Parathyroid adenoma (tissue), 2 donors: ENCODE measurements at regions not wholly inside any gene's neighbourhood (a gene's known extent, or its start where the extent isn't known, plus 50 kb on each side); places are given as distances from the start of the nearest gene placed in this dataset.

Experiments used
- H2AFZ ChIP-seq: fragments of 300-600 bp; sonication (generic); one replicate; pipeline ENCODE4 v1.7.0; 2017; ENCODE audit warnings: antibody characterized with exemption, mild to moderate bottlenecking
- H3K27ac ChIP-seq: fragments of 300-600 bp; sonication (generic); one replicate; pipeline ENCODE4 v1.7.0; 2017
- H3K27me3 ChIP-seq: fragments of 300-600 bp; sonication (generic); one replicate; pipeline ENCODE4 v1.7.0; 2017; ENCODE audit warnings: low read length; ENCODE audit not compliant: control insufficient read depth, insufficient read depth
- H3K36me3 ChIP-seq: fragments of 300-600 bp; sonication (generic); one replicate; pipeline ENCODE4 v1.7.0; 2017; ENCODE audit warnings: low read length; ENCODE audit not compliant: control insufficient read depth, insufficient read depth
- H3K4me1 ChIP-seq: fragments of 300-600 bp; sonication (generic); one replicate; pipeline ENCODE4 v1.7.0; 2017; ENCODE audit warnings: control low read depth
- H3K4me2 ChIP-seq: fragments of 300-600 bp; sonication (generic); one replicate; pipeline ENCODE4 v1.7.0; 2017; ENCODE audit warnings: low read length
- H3K4me3 ChIP-seq: fragments of 300-600 bp; sonication (generic); one replicate; pipeline ENCODE4 v1.7.0; 2017; ENCODE audit warnings: low read depth, low read length
- H3K79me2 ChIP-seq: fragments of 300-600 bp; sonication (generic); one replicate; pipeline ENCODE4 v1.7.0; 2017; ENCODE audit warnings: control low read depth
- H3K9ac ChIP-seq: fragments of 300-600 bp; sonication (generic); one replicate; pipeline ENCODE4 v1.7.0; 2017; ENCODE audit warnings: mild to moderate bottlenecking
- H3K9me3 ChIP-seq: fragments of 300-600 bp; sonication (generic); one replicate; pipeline ENCODE4 v1.7.0; 2017; ENCODE audit warnings: low read length; ENCODE audit not compliant: control insufficient read depth
- CTCF ChIP-seq: fragments of 300-600 bp; sonication (generic); IDR thresholded peaks from one replicate; pipeline ENCODE4 v1.7.0; 2017; ENCODE audit warnings: antibody characterized with exemption, mild to moderate bottlenecking
- donor health status: primary hyperparathyroidism.

GRCh38 chr2:81942876-81943275 is 1638.3 kb upstream of the LRRTM1 start:
- no peak for TF ChIP-seq CTCF
- Histone ChIP-seq H3K9me3 (no peaks in the 10 kb centered on the region), H2AFZ (no peak overlapping the region), H3K4me2 (no peak overlapping the region), H3K79me2 (no peaks in the 10 kb centered on the region), H3K4me3 (no peak overlapping the region), H3K4me1 (no peaks in the 10 kb centered on the region), H3K36me3 (no peaks in the 10 kb centered on the region), H3K27ac (no peak overlapping the region), H3K9ac (no peak overlapping the region), H3K27me3 (no peaks in the 10 kb centered on the region)

- H3K4me1 ChIP-seq = no peaks in the 10 kb centered on the region
- H3K9ac ChIP-seq = no peak overlapping the region
- H3K27me3 ChIP-seq = no peaks in the 10 kb centered on the region
- no peaks in the 10 kb centered on the region for H3K79me2 ChIP-seq
- no peak overlapping the region for H3K27ac ChIP-seq
- no peak for TF ChIP-seq CTCF
- no peaks in the 10 kb centered on the region for H3K36me3 ChIP-seq
- H3K4me3 ChIP-seq = no peak overlapping the region
- no peaks in the 10 kb centered on the region for H3K9me3 ChIP-seq
- no peak overlapping the region for H3K4me2 ChIP-seq
- H2AFZ ChIP-seq = no peak overlapping the region
Measured at GRCh38 chr2:81942136-81942680, 1637.7 kb upstream of the LRRTM1 start.

- Histone ChIP-seq H3K36me3 (no peaks in the 10 kb centered on the region), H3K9me3 (no peaks in the 10 kb centered on the region), H3K27me3 (no peaks in the 10 kb centered on the region), H3K4me2 (no peak overlapping the region), H3K79me2 (no peaks in the 10 kb centered on the region), H3K4me3 (no peak overlapping the region), H3K4me1 (no peaks in the 10 kb centered on the region), H2AFZ (no peak overlapping the region), H3K9ac (no peak overlapping the region), H3K27ac (no peak overlapping the region)
- no peak for TF ChIP-seq CTCF
Measured at GRCh38 chr2:81940266-81940955, 1635.9 kb upstream of the LRRTM1 start.

- Histone ChIP-seq H3K27ac (no peak overlapping the region), H3K9ac (no peak overlapping the region), H3K4me1 (no peaks in the 10 kb centered on the region), H3K27me3 (no peaks in the 10 kb centered on the region), H3K4me3 (no peak overlapping the region), H3K9me3 (no peaks in the 10 kb centered on the region), H3K79me2 (no peaks in the 10 kb centered on the region), H3K4me2 (no peak overlapping the region), H3K36me3 (no peaks in the 10 kb centered on the region), H2AFZ (no peak overlapping the region)
- TF ChIP-seq CTCF = no peak
Measured at GRCh38 chr2:81937944-81938343, 1633.4 kb upstream of the LRRTM1 start.

GRCh38 chr2:81903534-81903933 is 1599.0 kb upstream of the LRRTM1 start:
- Histone ChIP-seq H3K4me2 (no peak overlapping the region), H3K36me3 (no peaks in the 10 kb centered on the region), H3K79me2 (no peaks in the 10 kb centered on the region), H3K9ac (no peak overlapping the region), H3K4me1 (no peaks in the 10 kb centered on the region), H3K27ac (no peak overlapping the region), H3K4me3 (no peak overlapping the region), H3K9me3 (no peaks in the 10 kb centered on the region), H2AFZ (no peak overlapping the region), H3K27me3 (no peaks in the 10 kb centered on the region)
- no peak for TF ChIP-seq CTCF
